ENCODE measurements at regions not wholly inside any gene's neighbourhood (a gene's known extent, or its start where the extent isn't known, plus 50 kb on each side); places are given as distances from the start of the nearest gene placed in this dataset.

DNA sequence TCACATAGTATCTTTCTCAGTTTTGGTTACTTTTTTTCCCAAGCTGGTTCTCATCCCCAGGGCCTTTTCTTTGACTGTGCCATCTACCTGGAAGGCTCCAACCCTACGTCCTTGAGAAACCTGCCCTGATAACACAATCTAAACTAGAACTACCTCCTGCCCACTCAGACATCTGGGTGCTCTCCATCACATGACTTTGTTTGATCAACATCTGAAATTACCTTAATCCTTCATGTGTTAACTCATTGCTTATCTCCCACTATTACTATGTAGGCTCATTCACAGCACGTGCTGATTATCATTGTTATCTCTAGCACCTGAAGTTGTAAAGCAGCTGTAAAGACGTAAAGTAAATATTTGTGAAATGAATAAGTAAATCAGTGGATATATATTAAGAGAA lies 784.0 kb downstream of the TMTC2 start:
- Histone ChIP-seq H3K9me3 (replicated peaks in 1 of 2; ENCODE audit: control insufficient read depth in 1 of 2, insufficient read depth in 1 of 2, low read length in 2 of 2) (no peaks in the 10 kb centered on the region), H3K4me1 (ENCODE audit: control insufficient read depth in 1 of 2, insufficient read depth in 2 of 2, low read length in 2 of 2) (no peaks in the 10 kb centered on the region), H3K9ac (ENCODE audit: insufficient read depth, low read length, poor library complexity, severe bottlenecking) (no peak overlapping the region), H3K27ac (ENCODE audit: low read depth in 1 of 2, low read length in 2 of 2) (no peak overlapping the region), H3K79me2 (ENCODE audit: insufficient read depth, low read length) (no peaks in the 10 kb centered on the region), H2AFZ (ENCODE audit: insufficient read depth, low read depth, low read length, poor library complexity, severe bottlenecking) (no peak overlapping the region), H3K27me3 (ENCODE audit: control insufficient read depth in 2 of 2, insufficient read depth in 2 of 2, low read length in 2 of 2) (no peaks in the 10 kb centered on the region), H4K20me1 (ENCODE audit: insufficient read depth, low read length) (no peaks in the 10 kb centered on the region), H3K4me3 (replicated peaks in 1 of 3; ENCODE audit: low read depth in 2 of 3, low read length in 3 of 3) (no peak overlapping the region), H3K4me2 (replicated peaks; ENCODE audit: extremely low read depth, low read length, poor library complexity, severe bottlenecking) (no peak overlapping the region), H3K36me3 (replicated peaks in 1 of 2; ENCODE audit: control insufficient read depth in 1 of 2, insufficient read depth in 2 of 2, low read length in 2 of 2) (no peaks in the 10 kb centered on the region)
- no peak overlapping the region for H3K27ac Mint-ChIP-seq
- TF ChIP-seq, protein P1, sequence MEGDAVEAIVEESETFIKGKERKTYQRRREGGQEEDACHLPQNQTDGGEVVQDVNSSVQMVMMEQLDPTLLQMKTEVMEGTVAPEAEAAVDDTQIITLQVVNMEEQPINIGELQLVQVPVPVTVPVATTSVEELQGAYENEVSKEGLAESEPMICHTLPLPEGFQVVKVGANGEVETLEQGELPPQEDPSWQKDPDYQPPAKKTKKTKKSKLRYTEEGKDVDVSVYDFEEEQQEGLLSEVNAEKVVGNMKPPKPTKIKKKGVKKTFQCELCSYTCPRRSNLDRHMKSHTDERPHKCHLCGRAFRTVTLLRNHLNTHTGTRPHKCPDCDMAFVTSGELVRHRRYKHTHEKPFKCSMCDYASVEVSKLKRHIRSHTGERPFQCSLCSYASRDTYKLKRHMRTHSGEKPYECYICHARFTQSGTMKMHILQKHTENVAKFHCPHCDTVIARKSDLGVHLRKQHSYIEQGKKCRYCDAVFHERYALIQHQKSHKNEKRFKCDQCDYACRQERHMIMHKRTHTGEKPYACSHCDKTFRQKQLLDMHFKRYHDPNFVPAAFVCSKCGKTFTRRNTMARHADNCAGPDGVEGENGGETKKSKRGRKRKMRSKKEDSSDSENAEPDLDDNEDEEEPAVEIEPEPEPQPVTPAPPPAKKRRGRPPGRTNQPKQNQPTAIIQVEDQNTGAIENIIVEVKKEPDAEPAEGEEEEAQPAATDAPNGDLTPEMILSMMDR (IDR thresholded peaks at IDR 0.05), result no peak
- no peak overlapping the region for H3K4me3 Mint-ChIP-seq
- DNase-seq, result no peak
- whole genome bisulfite sequencing (ENCODE audit: insufficient coverage), result 100% methylated on average over 1 of the region's 3 CpGs
- no peaks in the 10 kb centered on the region for H3K27me3 Mint-ChIP-seq (ENCODE audit: low read depth in 3 of 3)
- H3K4me1 Mint-ChIP-seq, result no peaks in the 10 kb centered on the region
- H3K36me3 Mint-ChIP-seq, result no peaks in the 10 kb centered on the region
- intact Hi-C loops (cut with micrococcal nuclease), result no loop called here
- H3K9me3 Mint-ChIP-seq, result peaks cover 0 to 4% (median 0%) of the 10 kb centered on the region in 7 donors

DNA sequence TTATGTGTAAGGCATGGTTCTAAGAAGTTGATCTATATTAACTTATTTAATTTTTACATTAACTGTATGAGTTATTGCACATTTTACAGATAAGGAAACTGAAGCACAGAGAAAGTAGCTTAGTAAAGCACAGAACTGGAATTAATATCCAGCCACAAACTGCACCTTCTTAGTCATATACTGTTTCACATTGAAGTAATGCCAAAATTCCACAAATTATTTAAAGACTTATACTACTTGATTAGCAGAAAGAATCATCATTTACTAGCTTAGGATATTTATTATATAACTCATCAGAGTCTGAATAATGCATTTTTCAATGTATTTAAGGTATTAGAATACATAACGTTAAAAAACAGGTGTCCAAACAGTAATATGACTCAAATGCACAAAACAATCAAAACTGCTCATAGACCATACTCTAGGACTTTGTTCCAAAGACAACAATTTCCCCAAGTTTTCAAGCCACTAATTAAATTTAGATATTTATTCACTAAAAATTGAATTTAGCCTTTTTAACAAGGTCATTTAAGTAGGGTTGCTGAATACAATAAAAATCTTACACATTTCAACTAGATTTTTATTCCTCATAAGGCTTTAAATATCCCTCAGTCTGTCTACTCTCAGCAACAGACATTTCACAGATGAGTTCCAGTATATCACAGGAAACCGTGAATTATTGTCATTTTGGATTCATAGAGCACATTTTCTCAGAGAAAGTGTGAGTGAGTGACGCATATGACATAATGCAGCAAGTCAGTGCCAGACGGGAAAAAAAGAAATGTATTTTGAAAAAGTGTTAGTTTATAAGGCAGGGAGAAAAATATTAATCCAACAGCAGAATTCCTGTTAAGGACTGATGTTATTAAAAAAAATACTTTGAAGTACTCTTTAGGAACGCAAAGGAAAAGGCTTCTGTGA lies 782.5 kb downstream of the TMTC2 start:
- Histone ChIP-seq H3K27ac (ENCODE audit: low read depth in 1 of 2, low read length in 2 of 2) (no peak overlapping the region), H3K4me1 (ENCODE audit: control insufficient read depth in 1 of 2, insufficient read depth in 2 of 2, low read length in 2 of 2) (no peaks in the 10 kb centered on the region), H3K79me2 (ENCODE audit: insufficient read depth, low read length) (no peaks in the 10 kb centered on the region), H2AFZ (ENCODE audit: insufficient read depth, low read depth, low read length, poor library complexity, severe bottlenecking) (no peak overlapping the region), H3K9ac (ENCODE audit: insufficient read depth, low read length, poor library complexity, severe bottlenecking) (no peak overlapping the region), H4K20me1 (ENCODE audit: insufficient read depth, low read length) (no peaks in the 10 kb centered on the region), H3K9me3 (replicated peaks in 1 of 2; ENCODE audit: control insufficient read depth in 1 of 2, insufficient read depth in 1 of 2, low read length in 2 of 2) (no peaks in the 10 kb centered on the region), H3K36me3 (replicated peaks in 1 of 2; ENCODE audit: control insufficient read depth in 1 of 2, insufficient read depth in 2 of 2, low read length in 2 of 2) (no peaks in the 10 kb centered on the region), H3K4me2 (replicated peaks; ENCODE audit: extremely low read depth, low read length, poor library complexity, severe bottlenecking) (no peak overlapping the region), H3K27me3 (ENCODE audit: control insufficient read depth in 2 of 2, insufficient read depth in 2 of 2, low read length in 2 of 2) (no peaks in the 10 kb centered on the region), H3K4me3 (replicated peaks in 1 of 3; ENCODE audit: low read depth in 2 of 3, low read length in 3 of 3) (no peak overlapping the region)
- H3K27me3 Mint-ChIP-seq (ENCODE audit: low read depth in 3 of 3), result no peaks in the 10 kb centered on the region
- H3K4me1 Mint-ChIP-seq, result no peaks in the 10 kb centered on the region
- no peak for DNase-seq
- no peaks in the 10 kb centered on the region for H3K36me3 Mint-ChIP-seq
- no peak overlapping the region for H3K4me3 Mint-ChIP-seq
- H3K27ac Mint-ChIP-seq, result no peak overlapping the region
- intact Hi-C loops (cut with micrococcal nuclease), result no loop called here
- H3K9me3 Mint-ChIP-seq, result peaks cover 0 to 4% (median 0%) of the 10 kb centered on the region in 7 donors
- WGBS (ENCODE audit: insufficient coverage), result 100% methylated on average over 1 of the region's 5 CpGs
- TF ChIP-seq, protein P1 (IDR thresholded peaks at IDR 0.05), result no peak

Measured in CD14-positive monocyte (primary cell).